Nephron progenitor cell (in vitro differentiated cells): ENCODE measurements at regions not wholly inside any gene's neighbourhood (a gene's known extent, or its start where the extent isn't known, plus 50 kb on each side); places are given as distances from the start of the nearest gene placed in this dataset.

Experiments
- DNase-seq: peaks from one replicate; pipeline ENCODE4 v3.0.0; 2021
- H3K27ac Mint-ChIP-seq: 2 replicates; pipeline ENCODE4 v1.8.0; 2021; ENCODE audit warnings: mild to moderate bottlenecking, moderate library complexity, mixed read lengths
- H3K27me3 Mint-ChIP-seq: 2 replicates; pipeline ENCODE4 v1.8.0; 2021; ENCODE audit warnings: mild to moderate bottlenecking, low read depth, mixed read lengths; ENCODE audit not compliant: poor library complexity
- H3K36me3 Mint-ChIP-seq: 2 replicates; pipeline ENCODE4 v1.8.0; 2021; ENCODE audit warnings: low read depth, mixed read lengths
- H3K4me1 Mint-ChIP-seq: 2 replicates; pipeline ENCODE4 v1.8.0; 2021; ENCODE audit warnings: mixed read lengths
- H3K4me3 Mint-ChIP-seq: 2 replicates; pipeline ENCODE4 v1.8.0; 2021; ENCODE audit warnings: mild to moderate bottlenecking, moderate library complexity, mixed read lengths
- H3K9me3 Mint-ChIP-seq: 2 replicates; pipeline ENCODE4 v1.8.0; 2021; ENCODE audit warnings: mild to moderate bottlenecking, moderate library complexity, mixed read lengths
- TF ChIP-seq, protein P1 (sequence below): fragments of 200-600 bp; sonication (generic); IDR thresholded peaks from 2 replicates; pipeline ENCODE4 v1.5.0; 2021; ENCODE audit warnings: antibody characterized with exemption

- H3K36me3 Mint-ChIP-seq, result no peaks in the 10 kb centered on the region
Measured at GRCh38 chr16:11401161-11402050, 56.1 kb downstream of the RMI2 start.

DNA sequence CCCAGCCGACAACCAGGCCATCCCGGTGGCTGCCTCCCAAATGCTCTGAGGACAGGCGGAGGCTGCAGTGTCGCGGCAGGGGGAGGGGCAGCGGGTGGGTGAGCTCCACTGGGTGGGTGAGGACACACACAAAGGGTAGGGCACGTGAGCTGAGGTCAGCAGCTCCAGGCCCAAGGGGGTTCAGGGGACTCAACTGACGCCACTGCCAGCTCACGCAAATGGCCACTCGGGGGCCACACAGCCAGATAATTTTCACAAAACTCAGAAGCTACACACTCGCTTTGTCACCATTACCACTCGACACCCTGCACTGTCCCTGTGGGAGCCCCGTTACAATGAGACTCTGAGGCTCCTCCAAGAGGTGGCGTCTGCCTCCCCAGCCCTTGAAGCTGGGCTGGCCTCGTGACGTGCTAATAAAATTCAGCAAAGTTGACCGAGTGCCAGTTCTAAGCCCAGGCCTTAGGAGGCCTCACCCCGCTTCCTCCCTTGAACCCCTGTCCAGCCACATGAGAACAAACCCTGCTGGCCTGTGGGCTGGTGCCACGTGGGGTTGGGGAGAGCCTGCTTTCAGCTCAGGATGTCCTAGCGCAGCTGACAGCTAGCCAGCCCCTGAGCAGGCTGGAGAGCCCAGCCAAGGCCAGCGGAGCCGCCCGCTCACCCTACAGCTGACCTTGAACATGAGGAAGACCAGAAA is 56.9 kb downstream of the RMI2 start:
- Mint-ChIP-seq H3K4me3 (no peak overlapping the region), H3K9me3 (peaks cover under 1% of the 10 kb centered on the region), H3K27ac (no peak overlapping the region), H3K4me1 (peaks cover 8% of the 10 kb centered on the region), H3K36me3 (no peaks in the 10 kb centered on the region), H3K27me3 (peaks cover 9% of the 10 kb centered on the region)
- TF ChIP-seq, protein P1, sequence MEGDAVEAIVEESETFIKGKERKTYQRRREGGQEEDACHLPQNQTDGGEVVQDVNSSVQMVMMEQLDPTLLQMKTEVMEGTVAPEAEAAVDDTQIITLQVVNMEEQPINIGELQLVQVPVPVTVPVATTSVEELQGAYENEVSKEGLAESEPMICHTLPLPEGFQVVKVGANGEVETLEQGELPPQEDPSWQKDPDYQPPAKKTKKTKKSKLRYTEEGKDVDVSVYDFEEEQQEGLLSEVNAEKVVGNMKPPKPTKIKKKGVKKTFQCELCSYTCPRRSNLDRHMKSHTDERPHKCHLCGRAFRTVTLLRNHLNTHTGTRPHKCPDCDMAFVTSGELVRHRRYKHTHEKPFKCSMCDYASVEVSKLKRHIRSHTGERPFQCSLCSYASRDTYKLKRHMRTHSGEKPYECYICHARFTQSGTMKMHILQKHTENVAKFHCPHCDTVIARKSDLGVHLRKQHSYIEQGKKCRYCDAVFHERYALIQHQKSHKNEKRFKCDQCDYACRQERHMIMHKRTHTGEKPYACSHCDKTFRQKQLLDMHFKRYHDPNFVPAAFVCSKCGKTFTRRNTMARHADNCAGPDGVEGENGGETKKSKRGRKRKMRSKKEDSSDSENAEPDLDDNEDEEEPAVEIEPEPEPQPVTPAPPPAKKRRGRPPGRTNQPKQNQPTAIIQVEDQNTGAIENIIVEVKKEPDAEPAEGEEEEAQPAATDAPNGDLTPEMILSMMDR, result no peak
- no peak for DNase-seq

More at GRCh38 chr16:11401161-11402050, 56.1 kb downstream of the RMI2 start:
- no peak for DNase-seq
- TF ChIP-seq, protein P1, result no peak
- Mint-ChIP-seq H3K27me3 (peaks cover 9% of the 10 kb centered on the region), H3K9me3 (no peaks in the 10 kb centered on the region), H3K27ac (peak overlapping the region; percentile 69), H3K4me1 (peaks cover 12% of the 10 kb centered on the region), H3K4me3 (no peak overlapping the region)

DNA sequence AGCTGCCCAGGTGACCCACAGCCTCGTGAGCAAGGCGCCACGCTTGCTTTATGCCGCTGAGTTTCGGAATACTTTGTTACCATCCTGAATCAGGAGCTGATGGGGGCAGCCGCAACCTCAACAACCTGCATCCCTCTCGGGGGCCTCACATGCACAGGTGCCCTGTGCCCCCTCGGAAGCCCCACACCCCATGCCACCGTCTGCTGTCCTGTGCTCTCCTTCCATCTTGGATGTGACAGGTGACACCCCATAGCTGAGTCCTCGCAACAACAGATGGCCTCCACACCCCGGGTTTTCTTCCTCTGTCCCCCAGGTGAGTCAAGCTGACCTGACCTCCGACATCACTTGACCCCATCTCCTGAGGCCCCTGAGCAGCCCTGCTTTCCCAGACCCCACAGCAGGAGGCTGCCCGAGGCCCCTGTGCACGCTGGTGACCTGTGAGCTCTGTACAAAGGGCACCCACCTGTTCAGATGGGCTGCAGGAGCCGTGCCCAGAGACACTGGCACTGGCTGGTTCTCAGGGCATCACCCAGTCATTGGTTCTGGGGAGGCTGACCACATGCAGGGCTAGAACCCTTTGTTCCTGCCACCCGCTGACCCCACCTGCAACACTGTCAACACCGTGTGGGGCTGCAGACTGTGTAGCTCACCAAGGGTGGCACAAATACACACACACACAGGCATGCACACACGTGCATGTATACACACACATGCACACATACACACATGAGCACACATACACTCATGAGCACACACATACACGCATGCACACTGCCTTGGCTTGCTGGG is 57.7 kb downstream of the RMI2 start:
- Mint-ChIP-seq H3K27me3 (peaks cover 9% of the 10 kb centered on the region), H3K27ac (no peak overlapping the region), H3K9me3 (peaks cover 3% of the 10 kb centered on the region), H3K4me3 (no peak overlapping the region), H3K36me3 (no peaks in the 10 kb centered on the region), H3K4me1 (peaks cover 13% of the 10 kb centered on the region)
- DNase-seq, result no peak
- TF ChIP-seq, protein P1, result no peak

- Mint-ChIP-seq H3K36me3 (no peaks in the 10 kb centered on the region), H3K4me3 (no peak overlapping the region), H3K9me3 (peaks cover 3% of the 10 kb centered on the region), H3K27me3 (peaks cover 9% of the 10 kb centered on the region), H3K27ac (no peak overlapping the region), H3K4me1 (peaks cover 15% of the 10 kb centered on the region)
- TF ChIP-seq, protein P1, result no peak
- no peak for DNase-seq
Measured at GRCh38 chr16:11403534-11403795, 58.2 kb downstream of the RMI2 start.

- TF ChIP-seq, protein P1, result no peak
- peak overlapping the region; percentile 57 for H3K27ac Mint-ChIP-seq
- H3K4me3 Mint-ChIP-seq, result no peak overlapping the region
- no peaks in the 10 kb centered on the region for H3K36me3 Mint-ChIP-seq
- peaks cover 9% of the 10 kb centered on the region for H3K27me3 Mint-ChIP-seq
- no peak for DNase-seq
- H3K4me1 Mint-ChIP-seq, result peaks cover 18% of the 10 kb centered on the region
- H3K9me3 Mint-ChIP-seq, result peaks cover 3% of the 10 kb centered on the region
Measured at GRCh38 chr16:11403920-11404319, 58.7 kb downstream of the RMI2 start.
